Fibroblast of lung (primary cell): ENCODE measurements at regions not wholly inside any gene's neighbourhood (a gene's known extent, or its start where the extent isn't known, plus 50 kb on each side); places are given as distances from the start of the nearest gene placed in this dataset.

Experiments used
- CTCF ChIP-seq, 2 donors: IDR thresholded peaks in 1 of 2; conservative IDR thresholded peaks in 1 of 2; 1 replicate in 1 of 2; 2 replicates in 1 of 2; pipeline ENCODE4 v1.5.1; 2011 to 2012; ENCODE audit warnings: low read length in 2 of 2, control low read depth in 1 of 2, inconsistent platforms in 1 of 2, low read depth in 1 of 2, mild to moderate bottlenecking in 1 of 2
- EZH2 ChIP-seq: IDR thresholded peaks from 2 replicates; pipeline ENCODE4 v1.5.1; 2012; ENCODE audit warnings: low read length, control low read depth, mild to moderate bottlenecking; ENCODE audit errors: missing control alignments

GRCh38 chr4:12293906-12294525 is 865.3 kb upstream of the HS3ST1 start:
- TF ChIP-seq CTCF (conservative IDR thresholded peaks at IDR 0.05 in 1 of 2, IDR thresholded peaks at IDR 0.05 in 1 of 2; ENCODE audit: low read depth in 1 of 2, low read length in 2 of 2) (no peak), EZH2 (no peak)
